ENCODE measurements at regions not wholly inside any gene's neighbourhood (a gene's known extent, or its start where the extent isn't known, plus 50 kb on each side); places are given as distances from the start of the nearest gene placed in this dataset.

DNA sequence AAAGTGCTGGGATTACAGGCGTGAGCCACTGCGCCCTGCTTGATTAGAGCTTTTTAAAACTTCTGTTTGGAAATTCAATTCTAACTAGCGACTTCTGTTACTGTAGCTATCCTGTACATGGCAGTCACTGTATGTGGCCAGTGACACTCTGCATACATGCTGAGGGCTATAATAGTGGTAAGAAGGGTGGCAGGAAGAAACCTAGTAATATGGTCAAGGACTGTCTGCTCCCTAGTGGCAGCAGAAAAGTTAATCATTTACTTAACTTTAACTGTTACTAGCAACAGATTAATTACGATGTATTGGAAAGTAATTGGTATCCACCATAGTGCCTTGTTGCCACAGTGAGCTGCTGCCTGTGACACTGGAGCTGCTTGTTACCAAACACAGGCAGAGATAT lies 149.0 kb downstream of the KITLG start (continued):
- TF ChIP-seq, protein P1, sequence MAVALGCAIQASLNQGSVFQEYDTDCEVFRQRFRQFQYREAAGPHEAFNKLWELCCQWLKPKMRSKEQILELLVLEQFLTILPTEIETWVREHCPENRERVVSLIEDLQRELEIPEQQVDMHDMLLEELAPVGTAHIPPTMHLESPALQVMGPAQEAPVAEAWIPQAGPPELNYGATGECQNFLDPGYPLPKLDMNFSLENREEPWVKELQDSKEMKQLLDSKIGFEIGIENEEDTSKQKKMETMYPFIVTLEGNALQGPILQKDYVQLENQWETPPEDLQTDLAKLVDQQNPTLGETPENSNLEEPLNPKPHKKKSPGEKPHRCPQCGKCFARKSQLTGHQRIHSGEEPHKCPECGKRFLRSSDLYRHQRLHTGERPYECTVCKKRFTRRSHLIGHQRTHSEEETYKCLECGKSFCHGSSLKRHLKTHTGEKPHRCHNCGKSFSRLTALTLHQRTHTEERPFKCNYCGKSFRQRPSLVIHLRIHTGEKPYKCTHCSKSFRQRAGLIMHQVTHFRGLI (tag by site-specific recombination; IDR thresholded peaks at IDR 0.05), result no peak
- TF ChIP-seq ZNF473 (tag by site-specific recombination; IDR thresholded peaks at IDR 0.05), result no peak
- no peak for TF ChIP-seq ZNF629 (tag by site-specific recombination; IDR thresholded peaks at IDR 0.05)

DNA sequence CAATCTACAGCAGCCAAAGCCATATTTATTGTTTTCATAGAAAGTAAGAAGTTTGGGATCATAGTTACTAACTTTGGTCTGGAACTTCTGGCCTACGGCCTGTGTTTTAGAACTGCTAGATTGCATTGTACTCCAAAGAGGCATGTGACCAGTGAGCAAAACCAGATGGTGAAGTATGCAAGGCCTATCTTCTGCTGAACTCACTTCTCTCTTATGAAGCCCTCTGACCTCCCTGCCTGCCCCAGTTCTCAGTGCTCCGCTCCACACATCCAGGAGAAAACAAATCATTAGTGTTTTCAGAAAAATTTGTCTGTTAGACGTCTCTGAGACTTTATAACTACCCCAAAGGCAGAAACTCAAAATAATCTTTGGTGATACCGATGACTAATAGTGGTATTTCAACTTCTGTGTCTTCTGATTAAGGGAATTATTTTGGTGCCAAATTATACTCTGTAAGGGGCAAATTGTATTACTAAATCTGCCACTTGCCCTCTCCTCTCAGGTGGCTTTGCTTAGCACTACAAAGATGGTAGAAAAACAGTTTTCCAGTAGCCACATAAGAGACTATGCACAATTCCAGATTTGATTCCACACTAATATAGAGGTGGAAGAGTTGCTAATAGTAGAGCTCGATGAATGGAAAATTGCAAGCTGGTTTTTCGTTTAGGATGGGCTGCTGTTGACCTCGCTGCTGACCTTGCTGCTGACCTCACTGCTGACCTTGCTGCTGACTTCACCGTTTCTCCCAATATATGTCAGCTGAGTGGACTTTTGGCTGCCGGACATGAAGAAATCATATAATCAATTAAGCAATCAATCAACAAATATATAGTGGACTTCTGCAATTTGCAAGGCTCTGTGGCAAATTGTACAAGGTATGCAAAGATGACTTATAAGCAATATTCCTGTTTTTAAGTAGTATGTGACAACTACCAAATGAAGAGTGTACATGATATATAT lies 147.5 kb downstream of the KITLG start:
- TF ChIP-seq, protein P2, sequence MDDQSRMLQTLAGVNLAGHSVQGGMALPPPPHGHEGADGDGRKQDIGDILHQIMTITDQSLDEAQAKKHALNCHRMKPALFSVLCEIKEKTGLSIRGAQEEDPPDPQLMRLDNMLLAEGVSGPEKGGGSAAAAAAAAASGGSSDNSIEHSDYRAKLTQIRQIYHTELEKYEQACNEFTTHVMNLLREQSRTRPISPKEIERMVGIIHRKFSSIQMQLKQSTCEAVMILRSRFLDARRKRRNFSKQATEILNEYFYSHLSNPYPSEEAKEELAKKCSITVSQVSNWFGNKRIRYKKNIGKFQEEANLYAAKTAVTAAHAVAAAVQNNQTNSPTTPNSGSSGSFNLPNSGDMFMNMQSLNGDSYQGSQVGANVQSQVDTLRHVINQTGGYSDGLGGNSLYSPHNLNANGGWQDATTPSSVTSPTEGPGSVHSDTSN (CRISPR knock-in tag; IDR thresholded peaks at IDR 0.05), result no peak
- no peak for TF ChIP-seq YY1 (tag by site-specific recombination; IDR thresholded peaks at IDR 0.05)
- TF ChIP-seq ZNF596 (tag by site-specific recombination; IDR thresholded peaks at IDR 0.05), result no peak
- no peak for TF ChIP-seq ZNF274 (IDR thresholded peaks at IDR 0.05; ENCODE audit: low read length)
- TF ChIP-seq ZNF274 (tag by site-specific recombination; IDR thresholded peaks at IDR 0.05; ENCODE audit: borderline replicate concordance), result no peak
- no peak for TF ChIP-seq SP2 (tag by site-specific recombination; IDR thresholded peaks at IDR 0.05)
- no peak for TF ChIP-seq ZSCAN16 (tag by site-specific recombination; IDR thresholded peaks at IDR 0.05)
- no peak for TF ChIP-seq ZNF704 (tag by site-specific recombination; IDR thresholded peaks at IDR 0.05)
- TF ChIP-seq ZNF792 (tag by site-specific recombination; IDR thresholded peaks at IDR 0.05), result no peak
- TF ChIP-seq ZNF768 (tag by site-specific recombination; IDR thresholded peaks at IDR 0.05), result no peak
- TF ChIP-seq OVOL3 (tag by site-specific recombination; IDR thresholded peaks at IDR 0.05), result no peak
- TF ChIP-seq ZNF600 (tag by site-specific recombination; IDR thresholded peaks at IDR 0.05), result no peak
- TF ChIP-seq GFI1B (tag by site-specific recombination; IDR thresholded peaks at IDR 0.05), result no peak
- TF ChIP-seq ZNF292 (tag by site-specific recombination; IDR thresholded peaks at IDR 0.05; ENCODE audit: borderline replicate concordance, low read depth), result no peak
- CTCF ChIA-PET, result interaction anchor here (1.2 kb wide), 1 partner anchor 561 kb away, joined by 3 read pairs; no protein-coding TSS in a partner anchor
- no peak overlapping the region for H3K4me3 ChIP-seq (ENCODE audit: low read depth, low read length)
- H3K36me3 ChIP-seq (ENCODE audit: control insufficient read depth in 2 of 2, insufficient read depth in 1 of 2, low read length in 2 of 2), result no peaks in the 10 kb centered on the region
- POLR2A ChIA-PET, result no interaction called here
- H3K27ac ChIP-seq (ENCODE audit: extremely low read depth, low read depth, low read length), result no peak overlapping the region
- no peaks in the 10 kb centered on the region for H3K4me1 ChIP-seq (ENCODE audit: control insufficient read depth, insufficient read depth, low read length)
- no peaks in the 10 kb centered on the region for H3K9me3 ChIP-seq (ENCODE audit: control insufficient read depth, insufficient read depth, low read depth, low read length)

DNA sequence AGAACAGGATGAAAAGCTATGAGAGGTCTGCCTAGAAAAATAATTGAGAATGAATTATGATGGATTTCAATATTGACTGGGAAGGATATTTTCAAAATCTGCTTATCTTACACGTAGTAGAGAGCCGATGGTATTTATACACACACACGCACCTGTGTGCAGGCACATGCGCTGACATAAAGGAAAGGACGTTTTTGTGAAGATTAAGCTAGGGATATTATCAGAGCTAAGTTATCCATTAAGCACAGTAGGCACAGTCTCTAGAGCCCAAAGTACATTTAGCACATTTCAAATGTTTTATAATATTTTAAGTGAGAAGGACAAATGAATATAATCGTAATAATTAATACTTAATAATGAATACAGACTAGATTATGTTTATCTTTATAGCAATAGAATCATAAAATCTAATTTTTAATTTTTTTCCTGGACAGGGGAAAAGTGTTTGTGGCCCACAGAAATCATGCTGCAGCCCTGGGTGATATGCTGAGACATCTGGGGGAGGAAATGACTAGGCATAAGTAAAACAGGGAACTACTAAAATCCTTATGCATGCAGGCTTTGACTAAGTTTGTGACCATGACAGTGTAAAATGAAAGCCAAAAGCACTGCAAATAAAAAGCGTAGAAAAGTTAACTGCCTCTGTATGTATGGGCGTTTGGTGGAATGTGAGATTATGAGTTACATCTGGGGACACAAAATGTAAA lies 146.1 kb downstream of the KITLG start:
- H3K4me1 ChIP-seq (ENCODE audit: control insufficient read depth, insufficient read depth, low read length), result no peaks in the 10 kb centered on the region
- no peak overlapping the region for H3K4me3 ChIP-seq (ENCODE audit: low read depth, low read length)
- H3K36me3 ChIP-seq (ENCODE audit: control insufficient read depth in 2 of 2, insufficient read depth in 1 of 2, low read length in 2 of 2), result no peaks in the 10 kb centered on the region
- POLR2A ChIA-PET, result no interaction called here
- CTCF ChIA-PET, result interaction anchor here (1.2 kb wide), 1 partner anchor 560 kb away, joined by 3 read pairs; no protein-coding TSS in a partner anchor
- TF ChIP-seq ZNF18 (tag by site-specific recombination; IDR thresholded peaks at IDR 0.05) (no peak), ZSCAN4 (tag by site-specific recombination; IDR thresholded peaks at IDR 0.05) (no peak), ELK4 (IDR thresholded peaks at IDR 0.05; ENCODE audit: borderline replicate concordance, low read depth, low read length) (no peak)
- no peak overlapping the region for H3K27ac ChIP-seq (ENCODE audit: extremely low read depth, low read depth, low read length)
- H3K9me3 ChIP-seq (ENCODE audit: control insufficient read depth, insufficient read depth, low read depth, low read length), result no peaks in the 10 kb centered on the region
